ENCODE measurements at regions not wholly inside any gene's neighbourhood (a gene's known extent, or its start where the extent isn't known, plus 50 kb on each side); places are given as distances from the start of the nearest gene placed in this dataset.
"Not testable (repeated sequence)": the region's sequence is repeated elsewhere in the genome, so short reads cannot be mapped to it uniquely, and the experiment has no call there.

DNA sequence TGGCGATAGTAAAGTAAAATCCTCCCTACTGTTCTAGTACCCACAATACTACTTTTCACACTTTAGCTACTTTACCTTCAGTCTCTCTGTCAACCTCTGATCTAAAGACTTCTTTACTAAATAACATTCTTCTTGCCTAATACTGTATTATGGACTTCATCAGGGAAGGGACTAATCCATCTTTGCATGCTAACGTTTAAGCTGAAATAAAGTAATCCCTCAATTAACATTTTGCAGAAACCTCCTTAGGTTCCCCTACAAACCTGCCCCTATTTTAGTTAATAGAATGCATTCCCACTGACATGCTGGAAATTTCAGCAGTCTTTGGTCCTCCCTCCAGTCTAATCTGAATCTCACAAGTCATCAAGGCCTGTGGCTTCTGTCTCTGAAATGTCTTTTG is 99.1 kb upstream of the NBPF8 start:
- TF ChIP-seq, protein P1, sequence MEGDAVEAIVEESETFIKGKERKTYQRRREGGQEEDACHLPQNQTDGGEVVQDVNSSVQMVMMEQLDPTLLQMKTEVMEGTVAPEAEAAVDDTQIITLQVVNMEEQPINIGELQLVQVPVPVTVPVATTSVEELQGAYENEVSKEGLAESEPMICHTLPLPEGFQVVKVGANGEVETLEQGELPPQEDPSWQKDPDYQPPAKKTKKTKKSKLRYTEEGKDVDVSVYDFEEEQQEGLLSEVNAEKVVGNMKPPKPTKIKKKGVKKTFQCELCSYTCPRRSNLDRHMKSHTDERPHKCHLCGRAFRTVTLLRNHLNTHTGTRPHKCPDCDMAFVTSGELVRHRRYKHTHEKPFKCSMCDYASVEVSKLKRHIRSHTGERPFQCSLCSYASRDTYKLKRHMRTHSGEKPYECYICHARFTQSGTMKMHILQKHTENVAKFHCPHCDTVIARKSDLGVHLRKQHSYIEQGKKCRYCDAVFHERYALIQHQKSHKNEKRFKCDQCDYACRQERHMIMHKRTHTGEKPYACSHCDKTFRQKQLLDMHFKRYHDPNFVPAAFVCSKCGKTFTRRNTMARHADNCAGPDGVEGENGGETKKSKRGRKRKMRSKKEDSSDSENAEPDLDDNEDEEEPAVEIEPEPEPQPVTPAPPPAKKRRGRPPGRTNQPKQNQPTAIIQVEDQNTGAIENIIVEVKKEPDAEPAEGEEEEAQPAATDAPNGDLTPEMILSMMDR (IDR thresholded peaks at IDR 0.05) = not testable (repeated sequence)
- not testable (repeated sequence) for TF ChIP-seq POLR2A (IDR thresholded peaks at IDR 0.05)

Data from testis (tissue), 2 donors.